ENCODE measurements at regions not wholly inside any gene's neighbourhood (a gene's known extent, or its start where the extent isn't known, plus 50 kb on each side); places are given as distances from the start of the nearest gene placed in this dataset.
"Not testable (repeated sequence)": the region's sequence is repeated elsewhere in the genome, so short reads cannot be mapped to it uniquely, and the experiment has no call there.

GRCh38 chr18:56436651-56437050 is 201.7 kb downstream of the TXNL1 start:
- DNase-seq = no peak

- no peak for DNase-seq
These were observed 204.5 kb downstream of the TXNL1 start for GRCh38 chr18:56433919-56434318.

- no peak for DNase-seq
These were observed 206.8 kb downstream of the TXNL1 start for GRCh38 chr18:56431551-56431950.

- no peak for DNase-seq
These were observed 214.8 kb downstream of the TXNL1 start for GRCh38 chr18:56423626-56424025.

GRCh38 chr18:56421647-56422046 is 216.7 kb downstream of the TXNL1 start:
- DNase-seq = no peak

GRCh38 chr18:56420868-56421267 is 217.5 kb downstream of the TXNL1 start:
- not testable (repeated sequence) for DNase-seq

- DNase-seq = no peak
These were observed 224.0 kb downstream of the TXNL1 start for GRCh38 chr18:56414357-56414756.

GRCh38 chr18:56413862-56414261 is 224.5 kb downstream of the TXNL1 start:
- no peak for DNase-seq

- DNase-seq = peak; percentile 32
These were observed 225.4 kb downstream of the TXNL1 start for GRCh38 chr18:56412951-56413350.

GRCh38 chr18:56409736-56410135 is 228.7 kb downstream of the TXNL1 start:
- peak; percentile 22 for DNase-seq

- no peak for DNase-seq
These were observed 230.7 kb downstream of the TXNL1 start for GRCh38 chr18:56407646-56408180.

- DNase-seq = peak; percentile 70
These were observed 235.4 kb downstream of the TXNL1 start for GRCh38 chr18:56402872-56403516.

- DNase-seq = no peak
These were observed 244.5 kb downstream of the TXNL1 start for GRCh38 chr18:56393870-56394269.

GRCh38 chr18:56391931-56392590 is 246.3 kb downstream of the TXNL1 start:
- no peak for DNase-seq

- DNase-seq = no peak
These were observed 247.8 kb downstream of the TXNL1 start for GRCh38 chr18:56390626-56391025.

GRCh38 chr18:56389190-56389589 is 249.2 kb downstream of the TXNL1 start:
- no peak for DNase-seq

GRCh38 chr18:56388571-56388970 is 249.8 kb downstream of the TXNL1 start:
- no peak for DNase-seq

GRCh38 chr18:56386856-56387255 is 251.5 kb downstream of the TXNL1 start:
- no peak for DNase-seq

- no peak for DNase-seq
These were observed 255.0 kb downstream of the TXNL1 start for GRCh38 chr18:56383349-56383748.

- DNase-seq = no peak
These were observed 255.9 kb downstream of the TXNL1 start for GRCh38 chr18:56382541-56382940.

- DNase-seq = no peak
These were observed 257.2 kb downstream of the TXNL1 start for GRCh38 chr18:56381196-56381595.

GRCh38 chr18:56380685-56381084 is 257.7 kb downstream of the TXNL1 start:
- no peak for DNase-seq

GRCh38 chr18:56379256-56379655 is 259.1 kb downstream of the TXNL1 start:
- no peak for DNase-seq

- DNase-seq = no peak
These were observed 261.2 kb downstream of the TXNL1 start for GRCh38 chr18:56377231-56377630.
